ENCODE measurements at regions not wholly inside any gene's neighbourhood (a gene's known extent, or its start where the extent isn't known, plus 50 kb on each side); places are given as distances from the start of the nearest gene placed in this dataset.
A peak's percentile ranks its signal among the peaks of the same experiment; 100 is the strongest.

DNA sequence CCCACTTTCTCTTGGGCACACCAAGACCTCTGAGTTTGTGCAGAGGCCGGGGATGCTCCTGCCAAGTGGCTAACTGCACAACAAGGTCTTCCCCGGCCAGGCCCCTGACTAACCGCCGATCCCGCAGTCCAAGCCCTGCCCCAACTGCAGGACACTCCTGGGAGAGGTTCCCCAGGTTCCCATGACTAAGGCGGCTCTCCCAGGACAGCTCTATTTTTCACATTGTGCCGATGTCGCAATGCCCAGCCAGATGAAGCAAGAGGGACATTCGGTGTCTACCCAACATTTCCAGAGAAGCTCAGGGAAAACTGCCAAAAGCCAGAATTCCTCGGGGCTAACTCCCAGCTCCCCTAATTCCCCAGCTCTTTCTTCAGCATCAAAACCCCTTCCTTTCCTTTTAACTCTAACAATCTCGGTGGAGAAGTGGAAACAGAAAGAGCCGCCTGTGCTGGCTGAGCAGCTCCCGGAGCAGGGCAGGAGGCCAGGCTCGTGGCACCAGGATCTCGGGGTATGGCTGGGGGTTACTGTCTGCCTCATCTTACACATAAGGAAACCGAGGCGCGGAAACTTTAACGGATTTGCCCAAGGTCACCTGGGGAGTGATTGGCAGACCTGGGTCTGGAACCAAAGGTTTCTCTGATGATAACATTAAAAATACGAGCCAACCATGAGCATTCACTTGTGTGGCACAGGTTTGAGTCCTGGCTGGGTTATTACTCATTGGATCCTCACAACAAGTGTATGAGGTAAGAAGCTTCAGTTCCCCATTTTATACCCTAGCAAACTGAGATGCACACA lies 318.2 kb downstream of the BCL11B start:
- CTCF ChIA-PET = interaction anchor here (1.4 kb wide), 1 partner anchor 12 kb away, joined by 3 read pairs; no protein-coding TSS in a partner anchor
- Mint-ChIP-seq H3K27me3 (ENCODE audit: low read depth) (no peaks in the 10 kb centered on the region), H3K4me1 (ENCODE audit: low read depth) (no peaks in the 10 kb centered on the region), H3K9me3 (ENCODE audit: insufficient read depth) (no peaks in the 10 kb centered on the region), H3K27ac (no peak overlapping the region), H3K36me3 (ENCODE audit: low read depth) (no peaks in the 10 kb centered on the region), H3K4me3 (no peak overlapping the region)
- POLR2A ChIA-PET = interaction anchor here (1.3 kb wide), 1 partner anchor 31 kb away, joined by 3 read pairs; no protein-coding TSS in a partner anchor
- ATAC-seq = no peak
- peak; percentile 3 for DNase-seq

DNA sequence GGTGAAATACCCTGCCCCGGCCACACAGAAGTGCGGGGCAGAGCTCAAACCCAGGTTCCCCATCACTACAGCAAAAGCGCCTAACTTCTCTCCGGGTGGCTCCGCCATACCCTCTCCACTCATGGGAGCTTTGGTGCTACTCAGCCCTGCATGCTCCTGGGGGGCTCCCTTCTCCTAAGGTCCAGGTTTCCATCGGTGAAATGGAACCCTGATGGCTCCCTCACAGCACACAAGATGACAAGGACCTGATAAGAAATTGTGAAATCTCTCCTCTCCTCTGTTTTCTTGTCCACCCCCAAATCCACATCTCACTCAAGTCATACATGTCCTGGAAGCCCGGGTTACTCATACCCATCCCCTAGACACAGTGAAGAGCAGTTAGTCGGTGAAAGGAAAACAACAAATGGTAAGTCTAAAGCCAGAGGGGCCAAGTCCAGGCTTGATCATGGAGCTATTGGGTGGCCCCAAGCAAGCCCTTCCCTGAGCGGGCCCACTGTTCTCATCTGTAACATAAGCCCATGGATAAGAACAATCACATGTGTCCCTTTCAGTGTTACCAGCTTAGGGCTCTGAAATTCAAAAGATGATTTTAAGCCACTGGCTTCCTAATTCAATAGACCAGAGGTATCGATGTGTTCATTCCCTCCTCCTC lies 317.5 kb downstream of the BCL11B start:
- peak; percentile 14 for DNase-seq
- Mint-ChIP-seq H3K4me1 (ENCODE audit: low read depth) (no peaks in the 10 kb centered on the region), H3K4me3 (no peak overlapping the region), H3K27ac (no peak overlapping the region), H3K9me3 (ENCODE audit: insufficient read depth) (no peaks in the 10 kb centered on the region), H3K36me3 (ENCODE audit: low read depth) (no peaks in the 10 kb centered on the region), H3K27me3 (ENCODE audit: low read depth) (no peaks in the 10 kb centered on the region)
- no peak for ATAC-seq
- ChIA-PET CTCF (interaction anchor here (1.4 kb wide), 1 partner anchor 11 kb away, joined by 3 read pairs; no protein-coding TSS in a partner anchor), POLR2A (no interaction called here)

DNA sequence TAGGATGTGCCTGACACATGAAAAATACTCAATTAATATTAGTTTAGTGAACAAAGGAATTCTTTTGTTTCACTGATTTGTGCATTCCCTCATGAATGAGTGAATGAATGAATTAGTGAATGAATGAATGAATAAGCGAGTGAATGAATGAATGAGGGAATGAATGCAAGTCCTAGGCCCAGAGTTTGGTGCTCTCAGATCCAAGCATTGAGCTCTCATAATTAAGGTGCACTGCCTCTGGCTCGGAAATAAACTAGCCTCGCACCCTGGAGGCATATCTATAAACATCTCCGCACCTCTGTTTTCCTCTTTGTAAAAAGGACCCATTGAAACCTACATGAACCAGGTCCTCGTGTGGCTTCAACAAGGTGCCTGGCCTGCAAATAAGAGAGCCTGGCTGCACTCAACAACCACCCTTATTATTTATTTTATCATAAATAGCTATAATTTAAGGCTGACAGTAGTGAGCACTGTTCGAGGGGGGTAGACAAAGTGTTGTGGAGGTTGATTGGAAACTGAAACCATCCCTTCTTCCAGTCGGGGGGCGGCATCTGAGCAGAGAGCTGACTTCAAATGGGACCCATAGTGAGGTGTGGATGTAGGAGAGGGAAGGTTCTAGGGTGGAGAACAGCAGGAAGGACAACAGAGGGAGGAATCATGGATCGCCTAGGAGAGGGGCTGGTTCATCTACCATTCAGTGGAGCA lies 316.8 kb downstream of the BCL11B start:
- no peak for ATAC-seq
- Mint-ChIP-seq H3K4me1 (ENCODE audit: low read depth) (no peaks in the 10 kb centered on the region), H3K27me3 (ENCODE audit: low read depth) (no peaks in the 10 kb centered on the region), H3K9me3 (ENCODE audit: insufficient read depth) (no peaks in the 10 kb centered on the region), H3K4me3 (no peak overlapping the region), H3K27ac (no peak overlapping the region), H3K36me3 (ENCODE audit: low read depth) (no peaks in the 10 kb centered on the region)
- CTCF ChIA-PET = interaction anchor here (1.4 kb wide), 1 partner anchor 10 kb away, joined by 3 read pairs; no protein-coding TSS in a partner anchor
- DNase-seq = peak; percentile 16
- POLR2A ChIA-PET = no interaction called here

DNA sequence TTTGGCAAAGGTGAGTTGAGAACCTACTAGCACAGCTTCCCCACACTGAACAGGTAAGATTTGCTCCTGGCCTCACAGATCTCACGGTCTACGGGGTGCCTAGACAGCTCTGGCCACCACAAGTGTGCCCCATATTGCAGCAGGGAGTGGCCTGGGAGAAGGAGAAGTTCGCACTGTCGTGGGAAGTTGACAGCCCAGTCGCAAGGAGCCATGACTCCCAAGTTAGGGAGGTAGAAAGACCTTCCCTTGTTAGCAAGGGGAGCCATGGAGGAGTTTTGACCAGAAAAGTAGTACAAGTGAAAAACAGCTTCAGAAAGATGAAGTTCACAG lies 316.3 kb downstream of the BCL11B start:
- POLR2A ChIA-PET = no interaction called here
- H3K27ac Mint-ChIP-seq = no peak overlapping the region
- ATAC-seq = no peak

DNA sequence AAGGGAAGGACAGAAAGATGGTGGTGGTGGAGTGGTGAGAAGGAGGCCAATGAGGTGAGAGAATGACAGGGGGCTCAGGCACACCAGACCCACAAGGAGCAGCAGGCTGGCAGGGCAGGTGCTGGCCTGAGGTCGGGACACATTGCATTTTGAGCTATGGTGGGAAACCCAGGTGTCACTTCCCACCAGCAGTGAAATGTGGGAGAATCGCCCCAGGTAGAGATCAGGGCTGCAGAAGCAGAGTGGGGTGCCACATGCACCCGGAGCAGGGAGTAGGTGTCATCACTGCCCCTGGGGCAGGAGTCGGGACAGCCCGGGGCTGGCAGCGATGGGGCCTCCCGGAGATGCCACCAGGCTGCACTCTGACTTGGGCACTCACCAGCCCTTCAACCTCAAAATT lies 315.8 kb downstream of the BCL11B start:
- ATAC-seq (no peak), DNase-seq (peak; percentile 11)
- POLR2A ChIA-PET = no interaction called here
- H3K4me3 Mint-ChIP-seq = no peak overlapping the region
- no peaks in the 10 kb centered on the region for H3K36me3 Mint-ChIP-seq (ENCODE audit: low read depth)
- CTCF ChIA-PET = no interaction called here
- H3K27me3 Mint-ChIP-seq (ENCODE audit: low read depth) = no peaks in the 10 kb centered on the region
- no peak overlapping the region for H3K27ac Mint-ChIP-seq
- no peaks in the 10 kb centered on the region for H3K4me1 Mint-ChIP-seq (ENCODE audit: low read depth)
- no peaks in the 10 kb centered on the region for H3K9me3 Mint-ChIP-seq (ENCODE audit: insufficient read depth)

More for the DNA sequence above, 316.3 kb downstream of the BCL11B start:
- Mint-ChIP-seq H3K9me3 (ENCODE audit: insufficient read depth) (no peaks in the 10 kb centered on the region), H3K4me3 (no peak overlapping the region), H3K4me1 (ENCODE audit: low read depth) (no peaks in the 10 kb centered on the region), H3K36me3 (ENCODE audit: low read depth) (no peaks in the 10 kb centered on the region), H3K27me3 (ENCODE audit: low read depth) (no peaks in the 10 kb centered on the region)
- no peak for DNase-seq
- CTCF ChIA-PET = no interaction called here

DNA sequence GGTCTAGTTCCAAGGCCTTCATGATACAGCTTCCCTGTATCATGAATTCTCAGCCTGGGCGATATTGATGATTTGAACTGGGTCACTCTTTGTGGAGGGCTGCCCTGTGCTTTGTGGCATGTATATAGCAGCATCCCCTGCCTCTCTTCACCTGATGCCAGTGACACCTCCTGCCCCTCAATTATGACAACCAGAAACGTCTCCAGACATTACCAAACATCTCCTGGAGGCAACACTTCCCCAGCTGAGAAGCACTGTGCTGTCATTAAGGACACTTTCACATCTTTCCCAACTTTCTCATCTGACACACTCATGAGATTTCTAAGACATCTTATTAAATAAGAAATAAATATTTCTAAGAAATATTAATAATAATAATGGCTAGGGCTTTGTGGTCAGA lies 315.3 kb downstream of the BCL11B start:
- peak; percentile 10 for DNase-seq
- no peaks in the 10 kb centered on the region for H3K36me3 Mint-ChIP-seq (ENCODE audit: low read depth)
- ATAC-seq = no peak
- H3K27me3 Mint-ChIP-seq (ENCODE audit: low read depth) = no peaks in the 10 kb centered on the region
- peaks cover 2% of the 10 kb centered on the region for H3K4me1 Mint-ChIP-seq (ENCODE audit: low read depth)
- no peaks in the 10 kb centered on the region for H3K9me3 Mint-ChIP-seq (ENCODE audit: insufficient read depth)
- no peak overlapping the region for H3K4me3 Mint-ChIP-seq
- no peak overlapping the region for H3K27ac Mint-ChIP-seq
- ChIA-PET POLR2A (no interaction called here), CTCF (no interaction called here)

DNA sequence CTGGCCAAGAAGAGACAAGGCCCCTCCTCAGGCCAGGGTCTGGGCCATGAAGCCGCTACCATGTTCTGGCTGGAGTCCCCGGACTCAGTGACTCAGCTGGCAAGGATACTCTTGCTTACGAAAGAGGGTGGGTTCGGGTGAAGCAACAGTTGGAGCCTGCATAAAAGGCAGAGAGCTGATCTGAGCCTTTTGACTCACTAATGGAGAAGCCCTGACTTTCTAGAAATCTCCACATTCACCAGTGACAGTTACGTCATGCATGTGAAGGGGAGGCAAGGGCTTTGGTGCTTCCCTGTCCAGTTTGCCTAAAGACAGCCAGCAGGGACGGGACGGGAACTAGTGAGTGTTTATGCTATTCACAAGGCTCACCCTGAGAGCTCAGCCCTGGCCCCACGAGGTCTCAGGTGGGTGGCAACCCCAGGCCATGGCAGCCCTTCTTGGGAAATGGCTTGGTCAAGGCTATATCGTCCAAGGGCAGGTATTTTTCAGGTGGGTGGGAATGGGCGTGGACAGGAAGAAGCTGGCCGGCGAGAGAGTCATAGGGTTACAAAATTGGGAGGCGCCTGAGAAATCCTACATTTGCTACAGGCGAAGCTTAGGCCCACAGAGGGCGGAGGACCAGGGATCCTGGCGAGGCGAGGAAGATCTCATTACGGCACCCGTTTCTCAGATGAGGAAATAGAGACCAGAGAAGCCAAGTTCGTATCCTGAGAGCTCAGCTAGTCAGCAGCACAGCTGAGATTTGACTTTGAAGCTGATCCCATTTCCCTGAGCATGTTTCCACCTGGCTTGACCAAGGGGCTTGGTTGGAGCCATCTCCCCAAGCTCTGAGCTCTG lies 314.6 kb downstream of the BCL11B start:
- H3K4me1 Mint-ChIP-seq (ENCODE audit: low read depth) = peaks cover 3% of the 10 kb centered on the region
- peak; percentile 12 for DNase-seq
- POLR2A ChIA-PET = no interaction called here
- no peaks in the 10 kb centered on the region for H3K36me3 Mint-ChIP-seq (ENCODE audit: low read depth)
- no peak overlapping the region for H3K27ac Mint-ChIP-seq
- no peaks in the 10 kb centered on the region for H3K27me3 Mint-ChIP-seq (ENCODE audit: low read depth)
- H3K4me3 Mint-ChIP-seq = no peak overlapping the region
- CTCF ChIA-PET = no interaction called here
- ATAC-seq = no peak
- H3K9me3 Mint-ChIP-seq (ENCODE audit: insufficient read depth) = no peaks in the 10 kb centered on the region

DNA sequence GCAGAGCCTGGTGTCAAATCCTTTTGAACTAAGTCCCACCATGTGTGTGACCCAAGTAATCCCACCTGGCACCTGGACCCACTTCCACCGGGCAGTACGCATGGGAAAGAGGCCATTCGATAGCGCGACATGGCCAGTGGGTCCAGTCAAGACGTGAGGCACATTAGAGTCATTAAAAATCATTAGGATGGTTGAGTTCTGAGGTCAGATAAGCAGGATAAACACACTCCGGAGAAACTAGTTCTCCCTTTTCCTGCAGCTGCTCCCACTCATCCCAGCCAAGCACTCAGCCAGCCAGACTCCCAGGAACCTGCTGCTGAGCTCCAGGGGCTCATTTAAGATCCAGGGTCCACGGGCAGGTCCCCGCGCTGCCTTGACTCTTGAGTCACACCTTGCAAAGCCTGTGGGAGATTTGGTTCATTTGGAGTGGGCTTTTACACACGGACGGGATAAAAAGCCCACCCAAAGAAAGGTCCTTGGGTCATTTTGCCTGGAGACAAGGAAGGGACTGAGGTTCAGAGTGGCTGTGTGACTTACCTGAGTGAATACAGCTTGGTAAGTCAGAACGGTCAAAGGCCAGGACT lies 313.9 kb downstream of the BCL11B start:
- POLR2A ChIA-PET = no interaction called here

DNA sequence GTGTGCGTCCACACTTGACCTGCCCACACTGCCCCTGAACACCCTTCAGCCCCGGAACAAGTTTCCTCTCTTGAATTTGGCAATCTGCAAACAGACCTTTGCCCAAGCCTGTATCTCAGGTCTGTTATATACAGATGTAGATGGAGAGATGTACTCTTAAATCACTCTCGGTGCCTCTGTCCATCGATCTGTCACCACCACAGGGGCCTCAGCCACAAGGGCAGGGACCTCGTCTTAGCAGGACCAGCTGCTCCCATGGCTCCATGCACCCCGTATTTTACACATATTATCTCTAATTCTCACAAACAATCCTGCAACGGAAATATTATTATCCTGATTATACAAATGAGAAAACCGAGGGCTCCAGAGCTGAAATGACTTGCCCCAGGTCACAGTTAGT lies 313.4 kb downstream of the BCL11B start:
- no peak for ATAC-seq
- peak; percentile 13 for DNase-seq
- Mint-ChIP-seq H3K36me3 (ENCODE audit: low read depth) (no peaks in the 10 kb centered on the region), H3K4me1 (ENCODE audit: low read depth) (peaks cover 13% of the 10 kb centered on the region), H3K9me3 (ENCODE audit: insufficient read depth) (no peaks in the 10 kb centered on the region), H3K27me3 (ENCODE audit: low read depth) (no peaks in the 10 kb centered on the region), H3K4me3 (no peak overlapping the region), H3K27ac (no peak overlapping the region)
- CTCF ChIA-PET = no interaction called here
- POLR2A ChIA-PET = no interaction called here

More for the DNA sequence above, 313.9 kb downstream of the BCL11B start:
- Mint-ChIP-seq H3K36me3 (ENCODE audit: low read depth) (no peaks in the 10 kb centered on the region), H3K9me3 (ENCODE audit: insufficient read depth) (no peaks in the 10 kb centered on the region), H3K4me1 (ENCODE audit: low read depth) (peaks cover 9% of the 10 kb centered on the region), H3K4me3 (no peak overlapping the region), H3K27me3 (ENCODE audit: low read depth) (no peaks in the 10 kb centered on the region), H3K27ac (no peak overlapping the region)
- ATAC-seq = no peak
- DNase-seq = peak; percentile 19
- CTCF ChIA-PET = no interaction called here

DNA sequence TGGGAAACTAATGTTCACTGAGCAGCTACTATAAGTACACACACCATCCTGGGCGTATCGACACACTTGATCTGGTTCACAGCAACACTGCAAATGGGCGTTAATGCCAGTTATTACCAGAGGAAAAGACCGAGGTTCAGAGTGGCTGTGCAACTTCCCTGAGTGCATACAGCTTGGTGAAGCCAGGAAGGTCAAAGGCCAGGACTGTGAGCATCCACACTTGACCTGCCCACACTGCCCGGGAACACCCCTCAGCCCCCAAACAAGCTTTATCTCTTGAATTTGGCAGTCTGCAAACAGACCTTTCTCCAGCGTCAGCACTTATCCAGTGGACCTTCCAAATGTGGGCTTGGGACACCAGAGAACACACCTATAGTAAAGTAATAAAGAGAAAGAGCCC lies 312.6 kb downstream of the BCL11B start:
- no peak overlapping the region for H3K27ac Mint-ChIP-seq
- H3K9me3 Mint-ChIP-seq (ENCODE audit: insufficient read depth) = no peaks in the 10 kb centered on the region
- no peaks in the 10 kb centered on the region for H3K27me3 Mint-ChIP-seq (ENCODE audit: low read depth)
- no peak for ATAC-seq
- POLR2A ChIA-PET = no interaction called here
- DNase-seq = peak; percentile 11
- H3K4me1 Mint-ChIP-seq (ENCODE audit: low read depth) = peaks cover 21% of the 10 kb centered on the region
- CTCF ChIA-PET = no interaction called here
- no peak overlapping the region for H3K4me3 Mint-ChIP-seq
- no peaks in the 10 kb centered on the region for H3K36me3 Mint-ChIP-seq (ENCODE audit: low read depth)

DNA sequence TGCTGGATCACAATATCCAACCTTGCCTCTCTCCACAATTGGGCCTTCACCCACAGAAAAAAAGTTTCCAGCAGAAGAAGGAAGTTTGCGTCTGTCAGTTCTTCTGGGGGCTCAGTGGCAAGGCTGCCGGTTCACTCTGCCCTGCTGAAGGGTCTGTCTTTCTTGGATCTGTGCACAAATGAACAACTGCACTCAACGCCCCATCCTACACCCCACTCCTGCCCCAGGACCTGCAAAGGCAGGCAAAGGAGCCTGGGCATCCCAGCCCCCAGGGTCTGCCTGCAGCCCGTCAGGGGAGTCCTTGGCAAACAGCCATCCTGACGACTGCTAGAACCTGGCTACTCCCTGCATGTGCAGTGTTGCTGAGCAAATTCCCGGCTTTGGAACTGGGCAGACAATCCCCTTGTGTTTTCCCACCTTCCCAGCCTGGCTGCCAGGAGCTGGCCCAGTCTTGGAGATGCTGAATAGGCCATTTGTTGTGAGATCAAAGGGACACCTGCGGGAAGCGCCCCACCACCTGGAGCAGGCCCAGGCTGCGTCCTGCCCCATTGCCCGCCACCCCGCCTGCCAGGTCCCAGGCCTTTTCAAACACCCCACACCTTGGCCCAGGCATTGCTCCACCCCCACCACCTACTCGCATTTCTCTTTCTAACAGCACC lies 311.9 kb downstream of the BCL11B start:
- Mint-ChIP-seq H3K9me3 (ENCODE audit: insufficient read depth) (no peaks in the 10 kb centered on the region), H3K27me3 (ENCODE audit: low read depth) (no peaks in the 10 kb centered on the region), H3K27ac (no peak overlapping the region), H3K36me3 (ENCODE audit: low read depth) (no peaks in the 10 kb centered on the region), H3K4me1 (ENCODE audit: low read depth) (peaks cover 27% of the 10 kb centered on the region), H3K4me3 (no peak overlapping the region)
- ChIA-PET CTCF (no interaction called here), POLR2A (no interaction called here)
- DNase-seq (peak; percentile 15), ATAC-seq (no peak)

Measured in activated CD8-positive, alpha-beta T cell treated with anti-CD3 and anti-CD28 coated beads, Interleukin-2, amount 10 ng/mL, durations not matched to agents 7 days and 5 days (primary cell).